Pancreas (tissue), 10 donors: ENCODE measurements at regions not wholly inside any gene's neighbourhood (a gene's known extent, or its start where the extent isn't known, plus 50 kb on each side); places are given as distances from the start of the nearest gene placed in this dataset.
A peak's percentile ranks its signal among the peaks of the same experiment; 100 is the strongest.
"Not testable (repeated sequence)": the region's sequence is repeated elsewhere in the genome, so short reads cannot be mapped to it uniquely, and the experiment has no call there.

Source experiments
- ATAC-seq, 4 donors: fragments of 200-7000 bp; cut with Tn5 transposase; one replicate each; pipeline versions ENCODE4 v1.8.0 to v1.9.1; 2020; ENCODE audit warnings: mild to moderate bottlenecking in 4 of 4, moderate library complexity in 4 of 4
- DNase-seq, 6 donors: peaks; one replicate each; pipeline ENCODE4 v3.0.0-alpha.2; 2020
- FAIRE-seq: peaks from 2 replicates; lab custom pipeline; 2012; peaks lifted over from hg19 to GRCh38; lab: Jason Lieb, UNC
- H3K27ac ChIP-seq, 4 donors: fragments of 200-600 bp; sonication (generic); 1 replicate in 3 of 4; 2 replicates in 1 of 4; pipeline versions ENCODE4 v1.5.0 to v1.8.0; 2020
- H3K27me3 ChIP-seq, 4 donors: fragments of 200-600 bp; one replicate each; pipeline ENCODE4 v1.8.0; 2021
- H3K36me3 ChIP-seq, 3 donors: fragments of 200-600 bp; sonication (generic) in 1 of 3; one replicate each; pipeline versions ENCODE4 v1.5.0 to v1.8.0; 2020 to 2021
- H3K4me1 ChIP-seq, 3 donors: fragments of 200-600 bp; one replicate each; pipeline ENCODE4 v1.8.0; 2021
- H3K4me3 ChIP-seq, 4 donors: fragments of 200-600 bp; sonication (generic) in 2 of 4; one replicate each; pipeline versions ENCODE4 v1.5.0 to v1.8.0; 2020 to 2021
- H3K9me3 ChIP-seq, 4 donors: fragments of 200-600 bp; one replicate each; pipeline ENCODE4 v1.8.0; 2021
- WGBS, 2 donors: extraction: QIAGEN DNeasy Blood & Tissue Kit; methylation state at CpG; one replicate each; pipeline ENCODE4 v1.1.7; 2013; 5-methylcytosine and 5-hydroxymethylcytosine counted together
- intact Hi-C, 3 donors: fragments of 100-400 bp; cut with DNase I; formaldehyde crosslinking; loops; one replicate each; pipeline versions ENCODE4 v1.11.1 to v1.14.2; 2022
- TF ChIP-seq, protein P1 (sequence below), 4 donors: fragments of 200-600 bp; sonication (generic) in 3 of 4; IDR thresholded peaks; one replicate each; pipeline versions ENCODE4 v1.5.0 to v1.8.0; 2021; ENCODE audit warnings: antibody characterized with exemption in 4 of 4
- donor health status: healthy with polysubstance abuse.
- donor health status: DM: no; HTN: no; CAD: no; lungs with moderate emphysema.
- donor health status: DM: no; HTN: no; CAD: no.
- donor health status: control.
- donor health status: control.
- donor health status: Bipolar disorder and iron deficiency.
- donor health status: DM: yes; HTN: yes; CAD: no.
- donor health status: DM: no; HTN: no; CAD: no.
- donor health status: DM: no; HTN: no; CAD: no.
- donor health status: DM: yes; HTN: yes; CAD: no.

DNA sequence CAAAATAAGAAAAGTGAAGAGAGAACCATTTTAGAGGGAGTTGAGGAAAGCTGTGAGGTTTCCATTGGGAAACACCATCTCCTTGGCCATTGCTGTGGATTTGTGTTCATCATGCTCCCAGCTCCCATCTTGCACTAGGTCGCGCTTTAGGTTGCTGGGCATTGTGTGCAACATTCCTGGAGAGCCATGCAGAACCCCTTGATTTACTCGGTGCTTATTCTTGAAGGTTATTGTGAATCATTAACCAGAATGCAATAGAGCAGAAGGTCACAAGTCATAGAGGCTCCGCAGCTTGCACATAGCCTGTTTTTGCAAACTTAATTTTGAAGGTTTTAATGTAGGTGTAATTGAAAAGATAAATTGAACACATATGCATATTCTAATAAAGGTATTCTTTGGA lies 239.2 kb upstream of the IL12A start:
- DNase-seq: no peak
- TF ChIP-seq, protein P1, sequence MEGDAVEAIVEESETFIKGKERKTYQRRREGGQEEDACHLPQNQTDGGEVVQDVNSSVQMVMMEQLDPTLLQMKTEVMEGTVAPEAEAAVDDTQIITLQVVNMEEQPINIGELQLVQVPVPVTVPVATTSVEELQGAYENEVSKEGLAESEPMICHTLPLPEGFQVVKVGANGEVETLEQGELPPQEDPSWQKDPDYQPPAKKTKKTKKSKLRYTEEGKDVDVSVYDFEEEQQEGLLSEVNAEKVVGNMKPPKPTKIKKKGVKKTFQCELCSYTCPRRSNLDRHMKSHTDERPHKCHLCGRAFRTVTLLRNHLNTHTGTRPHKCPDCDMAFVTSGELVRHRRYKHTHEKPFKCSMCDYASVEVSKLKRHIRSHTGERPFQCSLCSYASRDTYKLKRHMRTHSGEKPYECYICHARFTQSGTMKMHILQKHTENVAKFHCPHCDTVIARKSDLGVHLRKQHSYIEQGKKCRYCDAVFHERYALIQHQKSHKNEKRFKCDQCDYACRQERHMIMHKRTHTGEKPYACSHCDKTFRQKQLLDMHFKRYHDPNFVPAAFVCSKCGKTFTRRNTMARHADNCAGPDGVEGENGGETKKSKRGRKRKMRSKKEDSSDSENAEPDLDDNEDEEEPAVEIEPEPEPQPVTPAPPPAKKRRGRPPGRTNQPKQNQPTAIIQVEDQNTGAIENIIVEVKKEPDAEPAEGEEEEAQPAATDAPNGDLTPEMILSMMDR (IDR thresholded peaks at IDR 0.05): no peak
- ATAC-seq: peak in 1 of 4 donors; percentile 52
- no peak for FAIRE-seq
- Histone ChIP-seq H3K9me3 (no peaks in the 10 kb centered on the region), H3K4me1 (no peaks in the 10 kb centered on the region), H3K4me3 (no peak overlapping the region), H3K36me3 (no peaks in the 10 kb centered on the region), H3K27ac (no peak overlapping the region), H3K27me3 (no peaks in the 10 kb centered on the region)
- 15 to 19% methylated on average over 4 of the region's 4 CpGs for WGBS, 2 donors
- intact Hi-C loops: no loop called here

DNA sequence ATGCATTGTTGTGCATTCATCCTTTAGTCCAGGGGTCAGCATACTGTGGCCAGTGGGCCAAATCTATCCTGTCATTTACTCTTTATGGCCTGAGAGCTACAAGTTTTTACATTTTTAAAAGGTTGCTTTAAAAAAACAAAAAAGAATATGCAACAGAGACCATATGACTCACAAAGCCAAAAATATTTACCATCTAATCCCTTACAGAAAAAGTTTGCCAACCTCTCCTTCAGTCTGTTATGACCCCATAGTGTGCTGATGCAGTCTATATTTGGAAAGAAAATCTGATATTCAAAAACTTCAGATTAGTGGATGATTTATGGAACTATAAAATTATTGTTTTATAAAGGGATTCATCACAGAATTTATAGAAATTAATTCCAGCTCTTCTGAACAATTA lies 237.5 kb upstream of the IL12A start:
- DNase-seq (no peak), FAIRE-seq (no peak), ATAC-seq (no peak)
- Histone ChIP-seq H3K4me1 (no peaks in the 10 kb centered on the region), H3K9me3 (no peaks in the 10 kb centered on the region), H3K36me3 (no peaks in the 10 kb centered on the region), H3K27ac (no peak overlapping the region), H3K4me3 (no peak overlapping the region), H3K27me3 (no peaks in the 10 kb centered on the region)
- intact Hi-C loops: no loop called here
- TF ChIP-seq, protein P1 (IDR thresholded peaks at IDR 0.05): no peak

DNA sequence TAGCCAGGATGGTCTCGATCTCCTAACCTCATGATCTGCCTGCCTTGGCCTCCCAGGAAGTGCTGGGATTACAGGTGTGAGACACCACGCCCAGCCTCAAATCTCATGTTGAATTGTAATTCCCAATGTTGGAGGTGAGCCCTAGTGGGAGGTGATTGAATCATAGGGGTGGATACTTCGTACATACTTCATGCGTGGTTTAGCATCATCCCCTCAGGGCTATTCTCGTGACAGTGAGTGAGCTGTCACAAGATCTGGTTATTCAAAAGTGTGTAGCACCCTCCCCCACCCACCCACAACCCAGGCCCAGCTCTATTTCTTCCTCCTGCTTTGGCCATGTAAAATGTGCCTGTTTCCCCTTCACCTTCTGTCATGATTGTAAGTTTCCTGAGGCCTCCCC lies 236.9 kb upstream of the IL12A start:
- Histone ChIP-seq H3K27ac (no peak overlapping the region), H3K36me3 (no peaks in the 10 kb centered on the region), H3K4me1 (no peaks in the 10 kb centered on the region), H3K9me3 (no peaks in the 10 kb centered on the region), H3K27me3 (no peaks in the 10 kb centered on the region), H3K4me3 (no peak overlapping the region)
- no peak for ATAC-seq
- 77 to 92% methylated on average over 5 of the region's 5 CpGs for WGBS, 2 donors
- FAIRE-seq: no peak
- DNase-seq: no peak
- intact Hi-C loops: no loop called here
- TF ChIP-seq, protein P1 (IDR thresholded peaks at IDR 0.05): no peak

DNA sequence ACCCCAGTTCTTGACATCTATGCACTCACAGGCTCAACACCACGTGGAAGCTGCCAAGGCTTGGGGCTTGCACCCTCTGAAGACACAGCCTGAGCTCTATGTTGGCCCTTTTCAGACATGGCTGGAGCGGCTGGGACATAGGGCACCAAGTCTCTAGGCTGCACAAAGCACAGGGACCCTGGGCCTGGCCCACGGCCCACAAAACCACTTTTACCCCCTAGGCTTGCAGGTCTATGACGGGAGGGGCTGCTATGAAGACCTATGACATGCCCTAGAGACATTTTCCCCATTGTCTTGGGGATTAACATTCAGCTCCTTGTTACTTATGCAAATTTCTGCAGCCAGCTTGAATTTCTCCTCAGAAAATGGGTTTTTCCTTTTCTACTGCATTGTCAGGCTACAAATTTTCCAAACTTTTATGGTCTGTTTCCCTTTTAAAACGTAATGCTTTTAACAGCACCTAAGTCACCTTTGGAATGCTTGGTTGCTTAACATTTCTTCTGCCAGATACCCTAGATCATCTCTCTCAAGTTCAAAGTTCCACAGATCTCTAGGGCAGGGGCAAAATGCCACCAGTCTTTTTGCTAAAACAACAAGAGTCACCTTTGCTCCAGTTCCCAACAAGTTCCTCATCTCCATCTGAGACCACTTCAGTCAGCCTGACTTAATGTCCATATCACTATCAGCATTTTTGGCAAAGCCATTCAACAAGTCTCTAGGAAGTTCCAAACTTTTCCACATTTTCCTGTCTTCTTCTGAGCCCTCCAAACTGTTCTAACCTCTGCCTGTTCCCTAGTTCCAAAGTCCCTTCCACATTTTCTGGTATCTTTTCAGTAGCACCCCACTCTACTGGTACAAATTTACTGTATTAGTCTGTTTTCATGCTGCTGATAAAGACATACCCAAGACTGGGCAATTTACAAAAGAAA lies 232.1 kb upstream of the IL12A start:
- FAIRE-seq, DNase-seq, H3K27me3 ChIP-seq, intact Hi-C loops, H3K4me3 ChIP-seq, H3K36me3 ChIP-seq, H3K4me1 ChIP-seq, ATAC-seq, H3K9me3 ChIP-seq, H3K27ac ChIP-seq: not testable (repeated sequence)
- 63 to 79% methylated on average over 5 of the region's 5 CpGs for WGBS, 2 donors

DNA sequence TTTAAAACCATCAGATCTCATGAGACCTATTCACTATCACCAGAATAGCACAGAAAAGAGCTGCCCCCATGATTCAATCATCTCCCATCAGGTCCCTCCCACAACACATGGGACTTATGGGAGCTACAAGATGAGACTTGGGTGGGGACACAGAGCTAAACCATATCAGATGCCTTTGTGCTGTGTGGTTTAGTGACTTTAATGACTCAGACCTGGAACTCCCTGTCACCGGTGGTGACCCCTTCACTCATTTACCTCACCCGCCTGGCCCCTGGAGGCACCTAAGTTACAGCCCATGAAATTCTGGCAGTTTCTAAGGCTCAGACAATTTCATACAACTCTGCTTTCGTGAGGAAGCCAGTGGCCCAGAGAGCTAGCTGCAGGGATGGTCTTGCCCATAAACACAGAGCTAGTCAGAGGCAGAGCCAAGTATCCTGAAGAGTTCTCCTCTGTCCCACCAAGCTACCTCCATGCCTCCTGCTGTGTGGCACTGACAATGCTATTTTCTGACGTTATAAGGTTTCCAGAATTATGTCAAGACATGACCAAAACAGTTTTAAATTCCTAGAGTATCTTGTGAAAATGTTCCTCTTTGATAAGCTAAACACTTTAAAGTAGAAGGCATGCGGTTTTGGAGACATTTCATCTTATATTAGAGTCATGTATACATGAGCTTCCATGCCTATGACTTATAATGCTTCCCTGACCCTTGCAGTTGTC lies 231.1 kb upstream of the IL12A start:
- Histone ChIP-seq H3K36me3 (no peaks in the 10 kb centered on the region), H3K4me3 (no peak overlapping the region), H3K27me3 (no peaks in the 10 kb centered on the region), H3K4me1 (no peaks in the 10 kb centered on the region), H3K9me3 (no peaks in the 10 kb centered on the region), H3K27ac (no peak overlapping the region)
- intact Hi-C loops: no loop called here
- FAIRE-seq (no peak), DNase-seq (no peak), ATAC-seq (no peak)
- TF ChIP-seq, protein P1 (IDR thresholded peaks at IDR 0.05): no peak
- 60 to 75% methylated on average over 5 of the region's 5 CpGs for WGBS, 2 donors
